GM12878 (cell line): ENCODE measurements at regions not wholly inside any gene's neighbourhood (a gene's known extent, or its start where the extent isn't known, plus 50 kb on each side); places are given as distances from the start of the nearest gene placed in this dataset.

ENCODE experiments used
- ATAC-seq: fragments of 200-7000 bp; cut with Tn5 transposase; 3 replicates; pipeline ENCODE4 v1.9.1; 2020; ENCODE audit warnings: mild to moderate bottlenecking, moderate library complexity
- BruUV-seq: library from RNA; stranded (reverse); fragments of 400-500 nt; replicated peaks from 2 replicates; lab custom pipeline; 2021; lab: Mats Ljungman, UMichigan
- CTCF ChIA-PET: fragments of 300-600 bp; sonication (Branson Sonifier 250); formaldehyde crosslinking; extraction: SDS; loops from one replicate; lab custom pipeline; 2021; ENCODE audit warnings: inconsistent platforms; lab: Yijun Ruan, JAX
- POLR2A ChIA-PET: fragments of 350-600 bp; formaldehyde crosslinking; extraction: SDS; loops from one replicate; lab custom pipeline; 2021; ENCODE audit warnings: inconsistent platforms; lab: Charles Lee
- RAD21 ChIA-PET: fragments of 300-600 bp; sonication (Branson Sonifier 250); formaldehyde crosslinking; loops from one replicate; lab custom pipeline; 2023; ENCODE audit warnings: antibody characterized with exemption; ENCODE audit not compliant: unreplicated experiment; lab: Charles Lee
- SMC1A ChIA-PET: fragments of 300-600 bp; sonication (Branson Sonifier 250); formaldehyde crosslinking; loops from one replicate; lab custom pipeline; 2023; ENCODE audit not compliant: unreplicated experiment, uncharacterized antibody; lab: Charles Lee
- DNase-seq: peaks from one replicate; pipeline ENCODE4 v3.0.0-alpha.2; 2011; ENCODE audit warnings: low read depth, low spot score
- FAIRE-seq: peaks from 3 replicates; lab custom pipeline; 2011; peaks lifted over from hg19 to GRCh38; lab: Jason Lieb, UNC
- H2AFZ ChIP-seq: 2 replicates; pipeline ENCODE4 v1.6.0; 2011; ENCODE audit warnings: low read depth, low read length, control low read depth; ENCODE audit not compliant: control insufficient read depth
- H3K27ac ChIP-seq: 2 replicates; pipeline ENCODE4 v1.5.1; 2011; ENCODE audit warnings: control low read depth; ENCODE audit not compliant: control insufficient read depth, insufficient read depth
- H3K27me3 ChIP-seq, 2 experiments: replicated peaks in 1 of 2; 2 replicates each; pipeline versions ENCODE4 v1.6.0 to v1.6.1; 2011; ENCODE audit warnings: low read length in 1 of 2; ENCODE audit not compliant: control insufficient read depth in 2 of 2, insufficient read depth in 2 of 2
- H3K36me3 ChIP-seq, 2 experiments: 2 replicates each; pipeline ENCODE4 v1.5.1; 2011; ENCODE audit warnings: low read length in 1 of 2; ENCODE audit not compliant: control insufficient read depth in 2 of 2, insufficient read depth in 2 of 2
- H3K4me1 ChIP-seq: 2 replicates; pipeline ENCODE4 v1.6.1; 2011; ENCODE audit warnings: mild to moderate bottlenecking, low read length, moderate library complexity, mixed read lengths; ENCODE audit not compliant: control insufficient read depth, insufficient read depth
- H3K4me2 ChIP-seq: 2 replicates; pipeline ENCODE4 v1.6.0; 2011; ENCODE audit warnings: control low read depth; ENCODE audit not compliant: control insufficient read depth, insufficient read depth
- H3K4me3 ChIP-seq: fragments of 200-600 bp; sonication (generic); 2 replicates; pipeline ENCODE4 v1.5.1; 2016
- H3K79me2 ChIP-seq: 2 replicates; pipeline ENCODE4 v1.6.0; 2011; ENCODE audit warnings: low read length; ENCODE audit not compliant: control insufficient read depth, insufficient read depth
- H3K9ac ChIP-seq: 2 replicates; pipeline ENCODE4 v1.8.0; 2011; ENCODE audit warnings: low read length, control low read depth, mixed read lengths; ENCODE audit not compliant: control insufficient read depth, insufficient read depth
- H3K9me3 ChIP-seq: replicated peaks from 3 replicates; pipeline ENCODE4 v1.5.1; 2011; ENCODE audit warnings: mild to moderate bottlenecking, low read length; ENCODE audit not compliant: control insufficient read depth, insufficient read depth
- H4K20me1 ChIP-seq: 2 replicates; pipeline ENCODE4 v1.6.0; 2011; ENCODE audit not compliant: control insufficient read depth, insufficient read depth
- ASH2L ChIP-seq: fragments of 300-600, 200-600 bp; sonication (generic); IDR thresholded peaks from 2 replicates; pipeline ENCODE4 v1.6.1; 2017; ENCODE audit warnings: low read depth, mild to moderate bottlenecking, borderline replicate concordance
- ELK1 ChIP-seq: IDR thresholded peaks from 2 replicates; pipeline ENCODE4 v1.6.1; 2012; ENCODE audit warnings: low read depth, low read length, improper control_type of control experiment
- ESRRA ChIP-seq: IDR thresholded peaks from 2 replicates; pipeline ENCODE4 v1.6.1; 2012; ENCODE audit warnings: mild to moderate bottlenecking, low read length, improper control_type of control experiment
- IRF5 ChIP-seq: fragments of 450-650 bp; IDR thresholded peaks from 2 replicates; pipeline ENCODE4 v1.6.1; 2017; ENCODE audit warnings: borderline replicate concordance
- NFYA ChIP-seq: IDR thresholded peaks from 2 replicates; pipeline ENCODE4 v1.6.1; 2011; ENCODE audit warnings: low read depth, mild to moderate bottlenecking, low read length, improper control_type of control experiment, borderline replicate concordance
- NR2F1 ChIP-seq: fragments of 450-650 bp; conservative IDR thresholded peaks from 2 replicates; pipeline ENCODE4 v1.6.1; 2017; ENCODE audit warnings: mild to moderate bottlenecking
- POLR2AphosphoS2 ChIP-seq: IDR thresholded peaks from 2 replicates; pipeline ENCODE4 v1.6.1; 2011; ENCODE audit warnings: low read depth, mild to moderate bottlenecking, low read length, improper control_type of control experiment, moderate library complexity
- SIN3A ChIP-seq: IDR thresholded peaks from 2 replicates; pipeline ENCODE4 v1.6.1; 2012; ENCODE audit warnings: low read depth, low read length, improper control_type of control experiment
- WGBS: methylation state at CpG from one replicate; pipeline ENCODE4 v1.1.6; 2016; ENCODE audit warnings: low lambda C conversion rate; ENCODE audit not compliant: insufficient replicate concordance, insufficient coverage; ENCODE audit errors: missing lambda C conversion rate; 5-methylcytosine and 5-hydroxymethylcytosine counted together
- in situ Hi-C: fragments of 300-500 bp; cut with MboI; formaldehyde crosslinking; loops from 9 replicates; pipeline ENCODE4 v1.14.3; 2018; ENCODE audit warnings: mixed read lengths
- intact Hi-C: fragments of 100-400 bp; cut with micrococcal nuclease; formaldehyde crosslinking; loops from one replicate; pipeline ENCODE4 v1.14.2; 2022; ENCODE audit not compliant: unreplicated experiment

GRCh38 chr20:60835876-60836275 is 416.2 kb upstream of the CDH4 start:
- ChIA-PET CTCF (no interaction called here), SMC1A (no interaction called here), POLR2A (interaction anchor here (0.7 kb wide), 1 partner anchor 63 kb away, joined by 5 read pairs; no protein-coding TSS in a partner anchor), RAD21 (no interaction called here)
- in situ Hi-C loops (no loop called here), intact Hi-C loops (no loop called here)
- no peak overlapping the region for H3K4me2 ChIP-seq
- no peaks in the 10 kb centered on the region for H3K9me3 ChIP-seq
- FAIRE-seq = no peak
- H3K27me3 ChIP-seq = no peaks in the 10 kb centered on the region
- no peak overlapping the region for H3K4me3 ChIP-seq
- no peaks in the 10 kb centered on the region for H4K20me1 ChIP-seq
- no peak overlapping the region for H3K27ac ChIP-seq
- H2AFZ ChIP-seq = no peak overlapping the region
- no peaks in the 10 kb centered on the region for H3K4me1 ChIP-seq
- no peak for DNase-seq
- TF ChIP-seq POLR2AphosphoS2 = no peak
- no peak for TF ChIP-seq ESRRA
- no peak for TF ChIP-seq NR2F1
- no peak for TF ChIP-seq IRF5
- TF ChIP-seq SIN3A = no peak
- no peak for TF ChIP-seq NFYA
- BruUV-seq = no TSS peak
- ATAC-seq = no peak
- H3K36me3 ChIP-seq = no peaks in the 10 kb centered on the region
- no peaks in the 10 kb centered on the region for H3K79me2 ChIP-seq
- 0% methylated on average over 2 of the region's 2 CpGs for WGBS
- H3K9ac ChIP-seq = no peak overlapping the region

- Histone ChIP-seq H3K9ac (no peak overlapping the region), H3K4me1 (no peaks in the 10 kb centered on the region), H3K27ac (no peak overlapping the region), H3K9me3 (no peaks in the 10 kb centered on the region)
- SMC1A ChIA-PET = no interaction called here
- DNase-seq = no peak
- intact Hi-C loops = no loop called here
- TF ChIP-seq ASH2L = no peak
- no peak for TF ChIP-seq ELK1
- TF ChIP-seq, all 136 proteins: peak for 0
- H3K79me2 ChIP-seq = no peaks in the 10 kb centered on the region
- in situ Hi-C loops = no loop called here
- ATAC-seq = no peak
- FAIRE-seq = no peak
- no peaks in the 10 kb centered on the region for H3K27me3 ChIP-seq
- ChIA-PET CTCF (no interaction called here), RAD21 (no interaction called here), POLR2A (no interaction called here)
- BruUV-seq = no TSS peak
- H3K4me2 ChIP-seq = no peak overlapping the region
- WGBS = 38% methylated on average over 3 of the region's 3 CpGs
- H2AFZ ChIP-seq = no peak overlapping the region
- no peaks in the 10 kb centered on the region for H4K20me1 ChIP-seq
- no peak overlapping the region for H3K4me3 ChIP-seq
- H3K36me3 ChIP-seq = no peaks in the 10 kb centered on the region
These were observed 414.8 kb upstream of the CDH4 start for GRCh38 chr20:60837173-60837770.
